Osteoblast (primary cell): ENCODE measurements at regions not wholly inside any gene's neighbourhood (a gene's known extent, or its start where the extent isn't known, plus 50 kb on each side); places are given as distances from the start of the nearest gene placed in this dataset.

Experiments
- DNase-seq: peaks from one replicate; pipeline ENCODE4 v3.0.0; 2011; ENCODE audit warnings: low spot score, mixed read lengths; ENCODE audit not compliant: insufficient read length; ENCODE audit errors: missing footprints
- H2AFZ ChIP-seq: 2 replicates; pipeline ENCODE4 v1.6.0; 2011; ENCODE audit warnings: mild to moderate bottlenecking, low read length
- H3K27ac ChIP-seq: 2 replicates; pipeline ENCODE4 v1.5.1; 2011; ENCODE audit warnings: mild to moderate bottlenecking, low read depth, low read length, moderate library complexity
- H3K27me3 ChIP-seq: 2 replicates; pipeline ENCODE4 v1.6.0; 2012; ENCODE audit warnings: mild to moderate bottlenecking, control low read depth, inconsistent platforms, low read length, moderate library complexity; ENCODE audit not compliant: insufficient read depth
- H3K36me3 ChIP-seq: 2 replicates; pipeline ENCODE4 v1.5.1; 2011; ENCODE audit warnings: mild to moderate bottlenecking, low read length, control low read depth, moderate library complexity; ENCODE audit not compliant: insufficient read depth
- H3K4me1 ChIP-seq: 2 replicates; pipeline ENCODE4 v1.5.1; 2011; ENCODE audit warnings: mild to moderate bottlenecking, low read length, control low read depth, moderate library complexity; ENCODE audit not compliant: insufficient read depth
- H3K4me2 ChIP-seq: 2 replicates; pipeline ENCODE4 v1.6.0; 2011; ENCODE audit warnings: mild to moderate bottlenecking, low read length; ENCODE audit not compliant: insufficient read depth
- H3K4me3 ChIP-seq: fragments of 200-600 bp; sonication (generic); 3 replicates; pipeline ENCODE4 v1.5.1; 2012; ENCODE audit warnings: mild to moderate bottlenecking, low read length, inconsistent platforms; ENCODE audit not compliant: insufficient read depth
- H3K79me2 ChIP-seq: 2 replicates; pipeline ENCODE4 v1.6.0; 2012; ENCODE audit warnings: mild to moderate bottlenecking, low read length, control low read depth, inconsistent platforms; ENCODE audit not compliant: insufficient read depth
- H3K9me3 ChIP-seq: 2 replicates; pipeline ENCODE4 v1.5.1; 2011; ENCODE audit warnings: low read depth, low read length, control low read depth
- H4K20me1 ChIP-seq: 2 replicates; pipeline ENCODE4 v1.6.0; 2012; ENCODE audit warnings: mild to moderate bottlenecking, low read length, control low read depth; ENCODE audit not compliant: insufficient read depth
- TF ChIP-seq, protein P1 (sequence below): IDR thresholded peaks from 2 replicates; pipeline ENCODE4 v1.5.1; 2011; ENCODE audit warnings: mild to moderate bottlenecking, low read depth, low read length, moderate library complexity; ENCODE audit errors: extremely low read depth

DNA sequence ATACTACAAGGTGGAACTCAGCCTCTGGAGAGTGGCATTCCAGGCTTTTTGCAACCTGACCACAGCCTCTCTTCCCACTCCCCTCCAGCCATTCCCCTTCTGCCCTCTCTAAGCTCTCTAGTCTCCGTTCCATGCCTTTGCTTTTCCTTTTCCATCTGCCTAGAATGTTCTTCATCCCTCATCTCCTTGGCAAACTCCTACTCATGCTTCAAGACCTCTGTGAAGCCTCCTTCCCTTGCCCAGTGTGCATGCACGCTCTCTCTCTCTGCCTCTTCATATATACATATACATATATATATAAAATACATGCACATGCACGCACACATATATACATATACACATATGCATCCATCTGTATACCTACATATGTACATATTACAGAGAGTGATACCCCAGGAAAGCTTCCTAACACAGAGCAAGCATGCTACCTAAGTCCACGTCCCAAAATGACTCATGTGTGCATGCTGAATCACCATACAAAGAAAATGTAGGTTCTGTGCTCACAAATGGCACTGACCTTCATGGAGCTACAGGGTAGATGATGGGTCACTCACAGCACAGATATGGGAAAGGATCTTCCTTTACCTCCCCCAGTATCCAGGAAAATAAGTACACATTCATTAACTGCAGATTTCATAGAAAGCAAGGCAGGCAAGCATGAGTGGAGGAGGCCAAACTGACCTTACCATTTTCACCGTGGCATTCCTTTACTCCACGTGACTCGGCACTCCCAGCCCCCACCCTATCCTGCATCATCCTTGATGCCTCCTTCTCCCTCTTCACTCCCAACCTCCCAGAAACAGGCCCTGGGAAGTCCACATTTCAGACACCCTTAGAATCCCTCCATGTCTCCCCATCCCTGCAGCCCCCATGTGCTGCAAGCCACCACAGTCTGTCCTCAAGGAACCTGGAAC, 238.4 kb upstream of the ZMIZ1 start:
- Histone ChIP-seq H3K27ac (no peak overlapping the region), H3K4me1 (peaks cover 12% of the 10 kb centered on the region), H4K20me1 (no peaks in the 10 kb centered on the region), H3K4me3 (no peak overlapping the region), H3K27me3 (peaks cover 18% of the 10 kb centered on the region), H3K4me2 (no peak overlapping the region), H2AFZ (no peak overlapping the region), H3K79me2 (no peaks in the 10 kb centered on the region), H3K9me3 (no peaks in the 10 kb centered on the region), H3K36me3 (no peaks in the 10 kb centered on the region)
- DNase-seq: no peak
- TF ChIP-seq, protein P1, sequence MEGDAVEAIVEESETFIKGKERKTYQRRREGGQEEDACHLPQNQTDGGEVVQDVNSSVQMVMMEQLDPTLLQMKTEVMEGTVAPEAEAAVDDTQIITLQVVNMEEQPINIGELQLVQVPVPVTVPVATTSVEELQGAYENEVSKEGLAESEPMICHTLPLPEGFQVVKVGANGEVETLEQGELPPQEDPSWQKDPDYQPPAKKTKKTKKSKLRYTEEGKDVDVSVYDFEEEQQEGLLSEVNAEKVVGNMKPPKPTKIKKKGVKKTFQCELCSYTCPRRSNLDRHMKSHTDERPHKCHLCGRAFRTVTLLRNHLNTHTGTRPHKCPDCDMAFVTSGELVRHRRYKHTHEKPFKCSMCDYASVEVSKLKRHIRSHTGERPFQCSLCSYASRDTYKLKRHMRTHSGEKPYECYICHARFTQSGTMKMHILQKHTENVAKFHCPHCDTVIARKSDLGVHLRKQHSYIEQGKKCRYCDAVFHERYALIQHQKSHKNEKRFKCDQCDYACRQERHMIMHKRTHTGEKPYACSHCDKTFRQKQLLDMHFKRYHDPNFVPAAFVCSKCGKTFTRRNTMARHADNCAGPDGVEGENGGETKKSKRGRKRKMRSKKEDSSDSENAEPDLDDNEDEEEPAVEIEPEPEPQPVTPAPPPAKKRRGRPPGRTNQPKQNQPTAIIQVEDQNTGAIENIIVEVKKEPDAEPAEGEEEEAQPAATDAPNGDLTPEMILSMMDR: no peak

- H3K27me3 ChIP-seq: peaks cover 23% of the 10 kb centered on the region
- H2AFZ ChIP-seq: no peak overlapping the region
- no peaks in the 10 kb centered on the region for H3K9me3 ChIP-seq
- H3K4me2 ChIP-seq: no peak overlapping the region
- no peak overlapping the region for H3K4me3 ChIP-seq
- no peaks in the 10 kb centered on the region for H3K36me3 ChIP-seq
- no peaks in the 10 kb centered on the region for H4K20me1 ChIP-seq
- peaks cover 12% of the 10 kb centered on the region for H3K4me1 ChIP-seq
- H3K79me2 ChIP-seq: no peaks in the 10 kb centered on the region
- TF ChIP-seq, protein P1: no peak
- H3K27ac ChIP-seq: no peak overlapping the region
- no peak for DNase-seq
Observed at GRCh38 chr10:78830976-78831375, 237.8 kb upstream of the ZMIZ1 start.

DNA sequence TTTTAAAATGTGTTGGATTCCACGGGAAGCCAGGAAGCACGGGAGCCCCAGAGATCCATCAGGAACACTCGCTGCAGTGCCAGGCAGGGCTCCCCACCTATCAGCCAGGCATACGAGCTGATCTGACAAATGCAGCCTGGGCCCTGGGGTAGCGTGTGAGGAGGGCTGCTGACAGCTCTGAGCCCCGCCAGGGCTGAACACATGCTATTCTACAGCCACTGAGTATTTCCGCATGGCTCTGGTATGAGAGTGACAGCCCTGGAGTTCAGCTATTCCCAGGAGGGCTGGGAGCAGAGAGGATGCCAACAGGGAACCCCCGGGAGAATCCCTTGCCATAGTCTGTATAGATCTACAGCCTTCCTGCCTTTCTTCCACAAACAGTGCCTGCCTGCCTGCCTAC, 237.3 kb upstream of the ZMIZ1 start:
- Histone ChIP-seq H3K27me3 (peaks cover 28% of the 10 kb centered on the region), H3K36me3 (no peaks in the 10 kb centered on the region), H3K4me3 (no peak overlapping the region), H4K20me1 (no peaks in the 10 kb centered on the region), H3K27ac (no peak overlapping the region), H3K79me2 (no peaks in the 10 kb centered on the region), H2AFZ (no peak overlapping the region), H3K9me3 (no peaks in the 10 kb centered on the region), H3K4me2 (no peak overlapping the region), H3K4me1 (peaks cover 12% of the 10 kb centered on the region)
- TF ChIP-seq, protein P1: no peak
- DNase-seq: no peak

DNA sequence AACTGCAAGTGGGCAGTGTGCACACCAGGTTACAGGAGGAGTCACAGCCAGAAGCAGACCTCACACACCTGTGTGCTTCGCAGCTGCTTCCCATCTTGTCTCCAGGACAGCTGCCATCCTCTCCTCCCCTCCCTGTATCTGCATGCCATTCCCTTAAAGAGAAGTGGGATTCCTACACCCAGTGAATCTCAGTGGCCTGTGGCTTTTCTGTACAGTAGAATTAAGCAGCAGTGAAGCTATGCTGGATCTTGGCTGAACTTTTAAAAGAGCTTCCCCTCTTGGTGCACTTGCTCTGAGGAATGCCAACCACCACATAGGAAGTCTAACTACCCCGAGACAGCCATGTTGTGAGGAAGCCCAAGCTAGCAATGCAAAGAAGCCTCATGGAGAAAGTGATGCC, 236.5 kb upstream of the ZMIZ1 start:
- Histone ChIP-seq H3K27me3 (peaks cover 33% of the 10 kb centered on the region), H3K27ac (no peak overlapping the region), H3K4me1 (peaks cover 12% of the 10 kb centered on the region), H3K4me3 (no peak overlapping the region), H3K36me3 (no peaks in the 10 kb centered on the region), H3K9me3 (no peaks in the 10 kb centered on the region), H3K79me2 (no peaks in the 10 kb centered on the region), H3K4me2 (no peak overlapping the region), H2AFZ (no peak overlapping the region), H4K20me1 (no peaks in the 10 kb centered on the region)
- DNase-seq: no peak
- TF ChIP-seq, protein P1: no peak
